Kidney (tissue), 13 donors: ENCODE measurements at regions not wholly inside any gene's neighbourhood (a gene's known extent, or its start where the extent isn't known, plus 50 kb on each side); places are given as distances from the start of the nearest gene placed in this dataset.

Source experiments
- DNase-seq, 5 donors: peaks; one replicate each; pipeline ENCODE4 v3.0.0-alpha.2; 2013 to 2020
- FAIRE-seq: peaks from 2 replicates; lab custom pipeline; 2012; peaks lifted over from hg19 to GRCh38; lab: Jason Lieb, UNC
- H3K27ac ChIP-seq, 2 donors: one replicate each; pipeline ENCODE4 v1.7.0; 2013; ENCODE audit warnings: low read depth in 2 of 2, low read length in 2 of 2, inconsistent platforms in 1 of 2
- H3K27me3 ChIP-seq: one replicate; pipeline ENCODE4 v1.7.1; 2013; ENCODE audit warnings: low read length, inconsistent platforms; ENCODE audit not compliant: control insufficient read depth, insufficient read depth
- H3K36me3 ChIP-seq, 3 donors: one replicate each; pipeline versions ENCODE4 v1.7.0 to v1.7.1; 2013; ENCODE audit warnings: low read length in 3 of 3, control low read depth in 1 of 3, inconsistent platforms in 1 of 3; ENCODE audit not compliant: insufficient read depth in 3 of 3, control insufficient read depth in 2 of 3
- H3K4me1 ChIP-seq, 3 donors: one replicate each; pipeline versions ENCODE4 v1.7.0 to v1.7.1; 2013; ENCODE audit warnings: low read length in 3 of 3, inconsistent platforms in 1 of 3, low read depth in 1 of 3; ENCODE audit not compliant: control insufficient read depth in 2 of 3, insufficient read depth in 2 of 3
- H3K4me3 ChIP-seq, 3 donors: one replicate each; pipeline versions ENCODE4 v1.7.0 to v1.8.1; 2013; ENCODE audit warnings: low read length in 3 of 3, control low read depth in 1 of 3, inconsistent platforms in 1 of 3
- H3K9ac ChIP-seq, 3 donors: one replicate each; pipeline versions ENCODE4 v1.7.0 to v1.7.1; 2013; ENCODE audit warnings: low read length in 3 of 3, control low read depth in 1 of 3, inconsistent platforms in 1 of 3
- H3K9me3 ChIP-seq, 3 donors: one replicate each; pipeline versions ENCODE4 v1.7.0 to v1.7.1; 2013; ENCODE audit warnings: low read length in 3 of 3, control low read depth in 1 of 3, inconsistent platforms in 1 of 3; ENCODE audit not compliant: control insufficient read depth in 2 of 3, insufficient read depth in 1 of 3
- CTCF ChIP-seq: IDR thresholded peaks from 3 replicates; pipeline ENCODE4 v1.5.1; 2012; ENCODE audit warnings: mild to moderate bottlenecking, moderate library complexity, borderline replicate concordance; ENCODE audit not compliant: insufficient read depth; ENCODE audit errors: extremely low read depth
- intact Hi-C: fragments of 100-400 bp; cut with DNase I; formaldehyde crosslinking; loops from one replicate; pipeline ENCODE4 v1.11.1; 2022
- donor health status: control.
- donor health status: control.
- donor health status: control.
- donor health status: control.
- donor health status: control.
- donor health status: DM: yes; HTN: yes; CAD: no.
- donor health status: Normal renal cell carcinoma (clear cell type).

- TF ChIP-seq CTCF, result no peak
- no peak for DNase-seq
- Histone ChIP-seq H3K9me3 (no peaks in the 10 kb centered on the region), H3K4me3 (no peak overlapping the region), H3K36me3 (no peaks in the 10 kb centered on the region), H3K27me3 (no peaks in the 10 kb centered on the region), H3K9ac (no peak overlapping the region), H3K4me1 (no peaks in the 10 kb centered on the region), H3K27ac (no peak overlapping the region)
- no peak for FAIRE-seq
- intact Hi-C loops, result no loop called here
These were observed 117.0 kb downstream of the TFAP2A start for GRCh38 chr6:10297832-10298231.

GRCh38 chr6:10278746-10279145 is 136.1 kb downstream of the TFAP2A start:
- Histone ChIP-seq H3K27me3 (no peaks in the 10 kb centered on the region), H3K9ac (no peak overlapping the region), H3K4me1 (no peaks in the 10 kb centered on the region), H3K9me3 (no peaks in the 10 kb centered on the region), H3K27ac (no peak overlapping the region), H3K4me3 (no peak overlapping the region), H3K36me3 (no peaks in the 10 kb centered on the region)
- TF ChIP-seq CTCF, result no peak
- DNase-seq (no peak), FAIRE-seq (no peak)
- intact Hi-C loops, result no loop called here

DNA sequence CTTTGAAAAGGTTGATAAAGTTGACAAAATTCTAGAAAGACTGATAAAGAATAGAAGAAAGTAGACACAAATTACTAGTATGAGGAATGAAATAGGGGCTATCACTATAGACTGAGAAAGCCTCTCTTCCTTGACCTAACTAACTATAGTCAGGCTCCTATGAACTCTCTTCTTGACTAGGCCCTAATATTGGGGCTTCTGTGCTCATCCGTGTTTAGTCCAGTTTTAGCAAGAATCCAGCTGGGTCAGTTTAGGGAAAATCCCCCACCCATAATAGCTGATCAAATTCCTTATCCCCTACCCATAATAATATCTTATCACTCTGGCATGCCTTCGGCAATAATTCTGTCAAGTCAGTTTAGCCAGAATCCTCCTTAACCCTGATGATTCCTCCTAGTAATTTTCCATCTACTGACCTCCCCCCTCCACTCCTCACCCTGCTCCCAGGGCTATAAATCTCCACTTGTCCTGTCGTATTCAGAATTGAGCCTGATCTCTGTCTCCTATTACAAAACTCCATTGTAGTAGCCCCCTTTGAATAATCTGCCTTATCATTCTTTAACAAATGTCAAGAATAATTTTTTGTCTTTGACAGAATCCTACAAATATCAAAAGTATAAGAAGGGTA is 138.1 kb downstream of the TFAP2A start:
- FAIRE-seq, result no peak
- peak in 2 of 5 donors; percentile 37 to 38 for DNase-seq
- no peak overlapping the region for H3K4me3 ChIP-seq
- no peaks in the 10 kb centered on the region for H3K36me3 ChIP-seq
- no peaks in the 10 kb centered on the region for H3K27me3 ChIP-seq
- no peak overlapping the region for H3K9ac ChIP-seq
- no peaks in the 10 kb centered on the region for H3K9me3 ChIP-seq
- no peak for TF ChIP-seq CTCF
- intact Hi-C loops, result no loop called here
- no peaks in the 10 kb centered on the region for H3K4me1 ChIP-seq
- no peak overlapping the region for H3K27ac ChIP-seq

DNA sequence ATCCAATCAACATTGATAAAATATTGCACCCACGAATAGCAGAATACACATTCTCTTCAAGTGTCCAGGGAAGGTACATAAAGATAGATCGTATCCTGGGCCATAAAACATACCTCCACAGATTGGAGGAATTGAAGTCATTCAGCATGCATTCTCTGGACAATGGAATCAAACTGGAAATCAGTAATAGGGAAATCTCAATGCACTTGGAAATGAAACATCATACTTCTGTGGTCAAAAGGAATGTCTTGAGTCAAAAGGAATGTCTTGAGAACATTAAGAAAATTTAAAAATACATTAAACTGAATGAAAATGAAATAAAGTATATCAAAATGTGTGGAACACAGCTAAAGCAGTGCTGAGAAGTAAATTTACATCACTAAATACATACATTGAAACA is 138.8 kb downstream of the TFAP2A start:
- Histone ChIP-seq H3K4me3 (no peak overlapping the region), H3K9me3 (no peaks in the 10 kb centered on the region), H3K27me3 (no peaks in the 10 kb centered on the region), H3K27ac (no peak overlapping the region), H3K4me1 (no peaks in the 10 kb centered on the region), H3K36me3 (no peaks in the 10 kb centered on the region), H3K9ac (no peak overlapping the region)
- no peak for DNase-seq
- intact Hi-C loops, result no loop called here
- no peak for TF ChIP-seq CTCF
- no peak for FAIRE-seq
